Neural cell (in vitro differentiated cells): ENCODE measurements at regions not wholly inside any gene's neighbourhood (a gene's known extent, or its start where the extent isn't known, plus 50 kb on each side); places are given as distances from the start of the nearest gene placed in this dataset.

Source experiments
- H2AFZ ChIP-seq: fragments of 200-600, 300-800 bp; sonication (generic), shearing (Covaris generic); 2 replicates; pipeline ENCODE4 v1.6.0; 2014; ENCODE audit warnings: low read depth, mild to moderate bottlenecking, antibody characterized with exemption, low read length, moderate library complexity
- H3F3A ChIP-seq: fragments of 200-600 bp; shearing (Covaris generic); 2 replicates; pipeline ENCODE4 v1.6.1; 2016; ENCODE audit warnings: mild to moderate bottlenecking, moderate library complexity, mixed read lengths, antibody characterized with exemption, low read length; ENCODE audit not compliant: insufficient read depth, poor library complexity, severe bottlenecking
- H3K27ac ChIP-seq: fragments of 200-600, 300-800 bp; sonication (generic), shearing (Covaris generic); 2 replicates; pipeline ENCODE4 v1.5.1; 2014; ENCODE audit warnings: mild to moderate bottlenecking, low read length, moderate library complexity
- H3K27me3 ChIP-seq: fragments of 300-800, 200-600 bp; sonication (generic), shearing (Covaris generic); 2 replicates; pipeline ENCODE4 v1.6.0; 2014; ENCODE audit warnings: mild to moderate bottlenecking, low read depth, low read length, moderate library complexity; ENCODE audit not compliant: insufficient read depth
- H3K36me3 ChIP-seq: fragments of 300-800, 200-600 bp; sonication (generic), shearing (Covaris generic); 2 replicates; pipeline ENCODE4 v1.5.1; 2014; ENCODE audit warnings: mild to moderate bottlenecking, antibody characterized with exemption, low read length, moderate library complexity; ENCODE audit not compliant: insufficient read depth
- H3K4me2 ChIP-seq: fragments of 300-800, 200-600 bp; sonication (generic), shearing (Covaris generic); 2 replicates; pipeline ENCODE4 v1.6.0; 2014; ENCODE audit warnings: mild to moderate bottlenecking, low read length
- H3K4me3 ChIP-seq: fragments of 300-800, 200-600 bp; sonication (generic), shearing (Covaris generic); 2 replicates; pipeline ENCODE4 v1.5.1; 2014; ENCODE audit warnings: mild to moderate bottlenecking, low read length, moderate library complexity
- H3K79me2 ChIP-seq: fragments of 200-600 bp; shearing (Covaris generic); replicated peaks from 2 replicates; pipeline ENCODE4 v1.6.0; 2014; ENCODE audit warnings: mild to moderate bottlenecking, low read length, moderate library complexity; ENCODE audit not compliant: insufficient read depth
- H3K9ac ChIP-seq: fragments of 300-800, 200-600 bp; sonication (generic), shearing (Covaris generic); 2 replicates; pipeline ENCODE4 v1.6.1; 2016; ENCODE audit warnings: mild to moderate bottlenecking, low read length, mixed read lengths
- H3K9me2 ChIP-seq: fragments of 200-600 bp; shearing (Covaris generic); 2 replicates; pipeline ENCODE4 v1.6.1; 2016; ENCODE audit warnings: mild to moderate bottlenecking, low read length, mixed read lengths; ENCODE audit not compliant: insufficient read depth
- H3K9me3 ChIP-seq: fragments of 200-600, 300-800 bp; sonication (generic), shearing (Covaris generic); 2 replicates; pipeline ENCODE4 v1.6.1; 2016; ENCODE audit warnings: mild to moderate bottlenecking, mixed run types, low read length, moderate library complexity, mixed read lengths
- H4K20me1 ChIP-seq: fragments of 200-600 bp; shearing (Covaris generic); 2 replicates; pipeline ENCODE4 v1.6.1; 2016; ENCODE audit warnings: mild to moderate bottlenecking, mixed run types; ENCODE audit not compliant: insufficient read depth
- EP300 ChIP-seq: fragments of 450-650 bp; conservative IDR thresholded peaks from 2 replicates; pipeline ENCODE4 v1.6.1; 2014; ENCODE audit warnings: antibody characterized with exemption, mild to moderate bottlenecking, moderate library complexity; ENCODE audit not compliant: poor library complexity, severe bottlenecking
- EZH2 ChIP-seq: fragments of 200-600, 300-800 bp; shearing (Covaris generic), sonication (generic); IDR thresholded peaks from 2 replicates; pipeline ENCODE4 v1.6.1; 2014; ENCODE audit warnings: antibody characterized with exemption, low read length, borderline replicate concordance, mild to moderate bottlenecking; ENCODE audit not compliant: insufficient read depth, poor library complexity, severe bottlenecking
- MXI1 ChIP-seq: fragments of 450-650 bp; conservative IDR thresholded peaks from 2 replicates; pipeline ENCODE4 v1.6.1; 2014; ENCODE audit warnings: antibody characterized with exemption, mild to moderate bottlenecking; ENCODE audit not compliant: poor library complexity, severe bottlenecking
- POLR2AphosphoS5 ChIP-seq: IDR thresholded peaks from 2 replicates; pipeline ENCODE4 v1.6.1; 2012
- RAD21 ChIP-seq: fragments of 450-650 bp; conservative IDR thresholded peaks from 2 replicates; pipeline ENCODE4 v1.6.1; 2014; ENCODE audit warnings: antibody characterized with exemption, mild to moderate bottlenecking, moderate library complexity
- SMC3 ChIP-seq: fragments of 450-650 bp; conservative IDR thresholded peaks from 2 replicates; pipeline ENCODE4 v1.6.1; 2014; ENCODE audit warnings: antibody characterized with exemption, mild to moderate bottlenecking, moderate library complexity; ENCODE audit not compliant: poor library complexity
- TAF1 ChIP-seq: IDR thresholded peaks from 2 replicates; pipeline ENCODE4 v1.6.1; 2012; ENCODE audit warnings: low read depth
- TF ChIP-seq, protein P1 (sequence below): IDR thresholded peaks from 2 replicates; pipeline ENCODE4 v1.6.1; 2012; ENCODE audit warnings: borderline replicate concordance
- TF ChIP-seq, protein P2 (sequence below): fragments of 450-650 bp; IDR thresholded peaks from 2 replicates; pipeline ENCODE4 v1.5.1; 2014; ENCODE audit warnings: antibody characterized with exemption, mild to moderate bottlenecking, moderate library complexity; ENCODE audit not compliant: poor library complexity, severe bottlenecking

DNA sequence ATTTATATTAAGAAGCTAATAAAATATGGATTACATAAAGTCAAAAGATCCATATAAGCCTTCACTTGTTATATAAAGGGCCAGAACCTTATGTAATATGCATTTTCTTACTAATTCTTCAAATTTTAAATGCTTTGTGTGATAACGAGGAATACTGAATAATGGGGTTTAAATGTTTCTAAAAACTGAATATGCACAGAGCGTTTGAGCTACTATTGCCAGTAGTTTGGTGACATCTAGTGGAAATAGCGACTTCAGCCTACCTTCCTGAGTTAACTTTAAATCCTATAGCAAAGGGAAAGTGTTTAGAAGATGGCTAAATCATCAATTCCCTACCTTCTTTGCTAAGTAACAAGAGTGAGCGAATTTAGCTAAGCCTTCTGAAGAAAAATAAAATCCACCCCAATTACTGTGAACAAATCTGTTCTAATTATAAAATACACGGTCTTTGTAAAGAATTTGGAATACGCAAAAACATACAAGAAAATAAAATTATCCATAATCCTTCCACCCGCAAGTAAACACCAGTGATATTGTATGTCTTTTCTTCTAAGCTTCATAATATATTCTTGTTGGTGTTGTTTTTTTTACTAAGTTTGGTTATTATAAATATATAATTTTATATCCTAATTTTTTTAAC lies 115.5 kb upstream of the G2E3 start:
- Histone ChIP-seq H3K27me3 (no peaks in the 10 kb centered on the region), H3F3A (peaks cover 3% of the 10 kb centered on the region), H3K4me2 (no peak overlapping the region), H3K9me3 (no peaks in the 10 kb centered on the region), H3K9ac (peak overlapping the region; percentile 47), H2AFZ (no peak overlapping the region), H3K36me3 (no peaks in the 10 kb centered on the region), H4K20me1 (no peaks in the 10 kb centered on the region), H3K79me2 (peaks cover 21% of the 10 kb centered on the region), H3K4me3 (no peak overlapping the region), H3K27ac (peak overlapping the region; percentile 37), H3K9me2 (no peaks in the 10 kb centered on the region)
- TF ChIP-seq SMC3 (peak; percentile 92), RAD21 (peak; percentile 99), TAF1 (no peak), POLR2AphosphoS5 (no peak), MXI1 (peak; percentile 15), EZH2 (no peak), EP300 (peak; percentile 37)
- TF ChIP-seq, protein P1, sequence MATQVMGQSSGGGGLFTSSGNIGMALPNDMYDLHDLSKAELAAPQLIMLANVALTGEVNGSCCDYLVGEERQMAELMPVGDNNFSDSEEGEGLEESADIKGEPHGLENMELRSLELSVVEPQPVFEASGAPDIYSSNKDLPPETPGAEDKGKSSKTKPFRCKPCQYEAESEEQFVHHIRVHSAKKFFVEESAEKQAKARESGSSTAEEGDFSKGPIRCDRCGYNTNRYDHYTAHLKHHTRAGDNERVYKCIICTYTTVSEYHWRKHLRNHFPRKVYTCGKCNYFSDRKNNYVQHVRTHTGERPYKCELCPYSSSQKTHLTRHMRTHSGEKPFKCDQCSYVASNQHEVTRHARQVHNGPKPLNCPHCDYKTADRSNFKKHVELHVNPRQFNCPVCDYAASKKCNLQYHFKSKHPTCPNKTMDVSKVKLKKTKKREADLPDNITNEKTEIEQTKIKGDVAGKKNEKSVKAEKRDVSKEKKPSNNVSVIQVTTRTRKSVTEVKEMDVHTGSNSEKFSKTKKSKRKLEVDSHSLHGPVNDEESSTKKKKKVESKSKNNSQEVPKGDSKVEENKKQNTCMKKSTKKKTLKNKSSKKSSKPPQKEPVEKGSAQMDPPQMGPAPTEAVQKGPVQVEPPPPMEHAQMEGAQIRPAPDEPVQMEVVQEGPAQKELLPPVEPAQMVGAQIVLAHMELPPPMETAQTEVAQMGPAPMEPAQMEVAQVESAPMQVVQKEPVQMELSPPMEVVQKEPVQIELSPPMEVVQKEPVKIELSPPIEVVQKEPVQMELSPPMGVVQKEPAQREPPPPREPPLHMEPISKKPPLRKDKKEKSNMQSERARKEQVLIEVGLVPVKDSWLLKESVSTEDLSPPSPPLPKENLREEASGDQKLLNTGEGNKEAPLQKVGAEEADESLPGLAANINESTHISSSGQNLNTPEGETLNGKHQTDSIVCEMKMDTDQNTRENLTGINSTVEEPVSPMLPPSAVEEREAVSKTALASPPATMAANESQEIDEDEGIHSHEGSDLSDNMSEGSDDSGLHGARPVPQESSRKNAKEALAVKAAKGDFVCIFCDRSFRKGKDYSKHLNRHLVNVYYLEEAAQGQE: no peak
- TF ChIP-seq, protein P2, sequence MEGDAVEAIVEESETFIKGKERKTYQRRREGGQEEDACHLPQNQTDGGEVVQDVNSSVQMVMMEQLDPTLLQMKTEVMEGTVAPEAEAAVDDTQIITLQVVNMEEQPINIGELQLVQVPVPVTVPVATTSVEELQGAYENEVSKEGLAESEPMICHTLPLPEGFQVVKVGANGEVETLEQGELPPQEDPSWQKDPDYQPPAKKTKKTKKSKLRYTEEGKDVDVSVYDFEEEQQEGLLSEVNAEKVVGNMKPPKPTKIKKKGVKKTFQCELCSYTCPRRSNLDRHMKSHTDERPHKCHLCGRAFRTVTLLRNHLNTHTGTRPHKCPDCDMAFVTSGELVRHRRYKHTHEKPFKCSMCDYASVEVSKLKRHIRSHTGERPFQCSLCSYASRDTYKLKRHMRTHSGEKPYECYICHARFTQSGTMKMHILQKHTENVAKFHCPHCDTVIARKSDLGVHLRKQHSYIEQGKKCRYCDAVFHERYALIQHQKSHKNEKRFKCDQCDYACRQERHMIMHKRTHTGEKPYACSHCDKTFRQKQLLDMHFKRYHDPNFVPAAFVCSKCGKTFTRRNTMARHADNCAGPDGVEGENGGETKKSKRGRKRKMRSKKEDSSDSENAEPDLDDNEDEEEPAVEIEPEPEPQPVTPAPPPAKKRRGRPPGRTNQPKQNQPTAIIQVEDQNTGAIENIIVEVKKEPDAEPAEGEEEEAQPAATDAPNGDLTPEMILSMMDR: peak; percentile 95

DNA sequence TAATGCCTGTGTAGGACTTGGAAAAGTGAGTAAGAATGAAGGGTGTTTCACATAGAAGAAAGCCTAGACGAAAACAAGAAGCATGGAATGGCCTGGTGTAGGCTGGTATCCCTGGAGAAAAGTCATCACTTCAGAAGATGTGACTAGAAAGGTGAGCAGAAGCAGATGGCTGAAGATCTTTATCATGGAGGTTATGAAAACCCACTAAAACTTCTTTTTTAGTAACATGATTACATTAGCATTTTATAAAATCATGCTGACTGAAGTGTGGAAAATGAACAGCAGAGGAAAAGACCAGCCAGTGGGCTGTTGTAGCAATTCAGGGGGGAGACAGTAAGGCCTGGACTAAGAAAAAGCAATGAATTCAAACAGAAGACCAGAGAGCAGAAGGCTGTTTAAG lies 114.5 kb upstream of the G2E3 start:
- TF ChIP-seq TAF1 (no peak), SMC3 (no peak), MXI1 (no peak), POLR2AphosphoS5 (no peak), EP300 (no peak), RAD21 (no peak), EZH2 (no peak)
- TF ChIP-seq, protein P2: no peak
- TF ChIP-seq, protein P1: no peak
- no peaks in the 10 kb centered on the region for H3K9me2 ChIP-seq

More for the DNA sequence above, 114.5 kb upstream of the G2E3 start:
- Histone ChIP-seq H3K9me3 (no peaks in the 10 kb centered on the region), H3K27ac (no peak overlapping the region), H2AFZ (peak overlapping the region; percentile 15), H3K36me3 (no peaks in the 10 kb centered on the region), H3F3A (peaks cover 3% of the 10 kb centered on the region), H3K4me3 (no peak overlapping the region), H4K20me1 (no peaks in the 10 kb centered on the region), H3K9ac (no peak overlapping the region), H3K79me2 (peaks cover 21% of the 10 kb centered on the region), H3K4me2 (no peak overlapping the region), H3K27me3 (no peaks in the 10 kb centered on the region)
